DMS79 treated with DMSO at 0.1 percent for 48 hours (cell line): ENCODE measurements at regions not wholly inside any gene's neighbourhood (a gene's known extent, or its start where the extent isn't known, plus 50 kb on each side); places are given as distances from the start of the nearest gene placed in this dataset.
A peak's percentile ranks its signal among the peaks of the same experiment; 100 is the strongest.

ENCODE experiments used
- DNase-seq: peaks from one replicate; lab custom pipeline; 2025; lab: John Stamatoyannopoulos, UW

- DNase-seq: no peak
These were observed 611.6 kb upstream of the CADM1 start for GRCh38 chr11:116115801-116116200.

- no peak for DNase-seq
These were observed 610.0 kb upstream of the CADM1 start for GRCh38 chr11:116114198-116114651.

- no peak for DNase-seq
These were observed 608.1 kb upstream of the CADM1 start for GRCh38 chr11:116112087-116112935.

GRCh38 chr11:116111546-116111945 lies 607.3 kb upstream of the CADM1 start:
- DNase-seq: no peak

DNA sequence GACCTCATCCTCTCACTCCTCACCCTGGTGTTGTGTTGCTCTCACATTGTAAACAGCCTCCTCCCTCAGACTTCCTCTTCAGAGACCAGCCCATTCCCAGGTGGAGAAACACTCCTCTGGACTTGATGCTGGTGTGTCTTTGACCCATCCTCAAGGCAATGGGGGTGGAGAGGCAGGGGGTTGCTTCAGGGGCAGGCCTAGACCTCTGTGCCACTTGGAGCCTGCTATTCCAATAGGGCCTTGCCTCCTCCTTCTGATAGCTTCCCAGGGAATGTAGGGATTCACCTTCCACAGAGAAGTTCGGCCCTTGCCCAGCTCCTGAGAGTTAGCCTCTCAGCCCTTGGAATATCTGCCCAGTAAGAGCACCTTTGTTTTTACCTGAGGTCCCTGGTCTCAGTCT lies 606.6 kb upstream of the CADM1 start:
- DNase-seq: no peak

GRCh38 chr11:116110356-116110755 lies 606.1 kb upstream of the CADM1 start:
- DNase-seq: no peak

- DNase-seq: peak; percentile 19
These were observed 605.0 kb upstream of the CADM1 start for GRCh38 chr11:116109228-116109627.

- DNase-seq: no peak
These were observed 603.9 kb upstream of the CADM1 start for GRCh38 chr11:116108161-116108560.

- DNase-seq: no peak
These were observed 603.0 kb upstream of the CADM1 start for GRCh38 chr11:116107229-116107628.

DNA sequence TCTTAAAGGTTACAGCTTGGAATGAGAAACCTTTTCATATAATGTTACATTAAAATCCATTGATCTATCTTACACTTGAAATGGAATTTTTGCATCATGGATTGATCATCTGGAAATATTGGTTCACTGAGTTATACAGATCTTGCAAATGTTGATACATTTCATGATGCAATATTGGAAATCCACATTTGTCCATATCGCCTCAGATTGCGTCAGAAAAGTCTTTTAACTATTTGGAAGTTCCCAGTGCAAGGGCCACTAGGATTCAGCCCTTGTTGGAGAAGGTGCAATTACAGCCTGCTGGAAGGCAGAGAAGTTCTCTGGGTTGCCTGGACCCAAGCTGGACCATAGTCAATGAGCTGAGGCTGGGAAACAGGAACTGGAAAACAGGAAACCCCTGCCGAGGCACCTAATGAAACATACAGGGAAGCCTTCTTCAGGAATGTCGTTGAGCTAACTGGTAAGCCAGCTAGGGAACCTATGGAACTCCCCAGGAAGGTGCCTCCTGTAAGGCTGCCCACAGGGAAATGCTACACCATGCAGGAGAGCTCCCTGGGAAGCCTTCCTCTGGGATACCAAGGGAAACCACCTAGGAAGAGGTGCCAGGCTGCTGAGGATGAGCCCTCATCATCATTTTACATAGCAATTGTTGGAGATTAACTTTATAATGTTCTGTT lies 600.4 kb upstream of the CADM1 start:
- DNase-seq: no peak

DNA sequence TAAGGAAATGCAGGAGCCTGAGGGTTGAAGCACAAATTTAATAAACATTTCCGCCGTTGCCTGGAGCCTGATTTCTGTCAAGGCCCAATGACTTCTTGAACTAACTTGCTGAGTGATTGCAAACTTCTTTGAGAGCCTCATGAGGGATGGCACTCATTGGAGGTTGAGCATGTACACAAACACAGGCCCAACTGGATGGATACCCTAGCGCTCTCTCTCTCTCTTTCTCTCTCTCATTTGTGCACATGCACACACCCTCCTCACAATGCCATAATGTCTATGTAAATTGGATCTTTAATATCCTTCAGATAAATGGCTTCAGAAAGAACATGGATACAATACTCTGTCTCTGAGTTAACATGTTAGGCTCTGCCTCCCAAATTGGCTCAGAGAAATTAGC lies 597.7 kb upstream of the CADM1 start:
- DNase-seq: no peak

DNA sequence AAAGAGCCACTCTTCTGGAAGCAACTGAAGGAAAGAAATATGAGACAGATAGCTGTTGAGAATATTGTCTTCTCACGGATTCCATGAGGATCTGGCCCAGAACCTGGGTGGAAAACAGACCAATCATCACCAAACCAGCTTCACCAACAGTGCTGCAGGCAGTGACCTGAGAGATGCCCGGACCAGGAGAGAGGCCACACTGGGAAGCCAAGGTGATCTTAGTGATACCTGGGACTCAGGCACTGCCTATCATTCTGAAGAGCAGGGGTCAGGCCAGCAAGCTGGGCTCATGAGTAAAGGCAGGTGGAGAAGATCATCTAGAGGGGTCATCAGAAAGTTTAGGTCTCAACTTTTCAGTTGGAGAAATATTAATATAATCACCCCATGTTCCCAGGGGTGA lies 595.8 kb upstream of the CADM1 start:
- DNase-seq: no peak

DNA sequence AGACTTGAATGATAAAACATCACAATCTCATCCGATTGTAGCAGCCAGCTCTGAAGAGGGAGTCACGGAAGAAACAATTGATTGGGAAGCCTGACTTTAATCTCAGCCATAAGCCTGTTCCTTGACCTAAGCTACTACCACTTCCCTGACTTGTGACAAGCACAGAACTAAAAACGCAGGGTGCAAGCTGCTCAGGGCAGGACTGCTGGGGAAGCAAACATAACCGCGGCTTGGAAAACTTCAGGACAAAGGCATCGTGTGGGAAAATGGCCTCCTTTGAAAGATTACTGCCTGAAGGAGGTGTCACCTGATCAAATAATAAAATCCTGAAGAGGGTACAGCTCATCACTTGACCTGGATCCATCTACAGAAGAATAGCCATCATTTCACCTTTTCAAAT lies 595.3 kb upstream of the CADM1 start:
- DNase-seq: no peak

GRCh38 chr11:116096272-116096995 lies 592.2 kb upstream of the CADM1 start:
- DNase-seq: no peak

- no peak for DNase-seq
These were observed 589.5 kb upstream of the CADM1 start for GRCh38 chr11:116093481-116094270.

DNA sequence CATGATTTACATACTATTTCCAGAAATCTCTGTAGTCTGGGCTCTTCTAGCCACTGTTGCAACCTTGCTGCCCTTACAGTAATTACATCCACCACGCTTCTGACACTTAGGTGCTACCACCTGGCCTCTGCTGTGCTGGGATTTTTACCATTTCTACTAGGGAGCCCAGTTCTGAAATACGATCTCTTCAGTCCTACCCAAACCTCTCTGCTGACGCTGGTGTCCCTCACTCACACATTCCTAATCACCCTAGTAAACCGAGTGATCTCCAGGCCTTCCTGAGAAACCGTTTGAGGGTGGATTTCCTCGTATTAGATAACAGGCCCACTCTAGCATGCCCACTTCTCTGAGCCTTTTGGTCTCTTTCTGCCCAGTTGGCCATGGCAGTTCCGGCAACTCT lies 588.9 kb upstream of the CADM1 start:
- no peak for DNase-seq

DNA sequence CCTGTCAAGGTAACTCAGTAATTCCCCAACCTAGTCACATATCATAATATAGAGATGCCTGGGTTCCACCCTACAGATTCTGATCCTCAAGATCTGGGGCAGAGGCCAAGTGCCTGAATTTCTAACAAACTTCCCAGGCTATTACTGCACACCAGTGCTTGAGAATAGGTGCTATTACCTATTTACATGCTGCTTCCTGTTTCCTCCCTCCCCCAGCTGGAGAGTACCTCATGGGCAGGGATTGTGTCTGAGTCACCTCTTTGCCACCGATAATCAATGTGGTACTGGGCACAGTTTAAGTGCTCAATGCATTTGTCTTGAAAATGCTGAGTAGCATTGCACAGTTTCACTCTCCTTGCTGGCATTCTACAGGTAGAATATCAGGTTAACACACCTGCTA lies 582.2 kb upstream of the CADM1 start:
- no peak for DNase-seq

DNA sequence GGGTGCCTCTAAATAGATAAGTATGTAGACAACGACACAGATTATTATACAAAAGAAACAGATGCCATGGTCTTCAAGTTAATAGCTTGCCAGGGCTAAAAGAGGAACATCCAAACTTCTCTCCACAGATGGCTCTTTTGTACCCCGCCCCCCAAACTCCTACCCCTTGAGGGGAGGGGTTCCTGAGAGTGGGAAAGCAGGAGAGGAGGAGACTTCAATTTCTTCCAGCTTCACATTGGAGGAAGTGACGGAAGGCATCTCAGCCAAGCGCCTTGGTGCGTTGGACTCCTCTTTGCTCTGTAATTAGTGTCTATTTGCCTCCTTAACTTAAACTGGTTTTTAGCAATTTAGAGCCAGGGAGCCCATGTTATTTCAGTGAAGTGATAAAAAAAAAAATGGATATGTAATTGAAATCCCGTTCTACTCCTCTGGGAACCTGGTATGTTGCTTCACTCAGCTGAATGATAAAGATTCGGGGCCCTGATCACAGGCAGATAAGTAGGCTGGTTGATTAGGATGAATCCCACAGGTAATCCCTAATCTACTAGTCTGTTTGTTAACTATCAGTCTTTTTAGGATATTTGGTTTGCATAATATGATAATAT lies 580.9 kb upstream of the CADM1 start:
- no peak for DNase-seq

DNA sequence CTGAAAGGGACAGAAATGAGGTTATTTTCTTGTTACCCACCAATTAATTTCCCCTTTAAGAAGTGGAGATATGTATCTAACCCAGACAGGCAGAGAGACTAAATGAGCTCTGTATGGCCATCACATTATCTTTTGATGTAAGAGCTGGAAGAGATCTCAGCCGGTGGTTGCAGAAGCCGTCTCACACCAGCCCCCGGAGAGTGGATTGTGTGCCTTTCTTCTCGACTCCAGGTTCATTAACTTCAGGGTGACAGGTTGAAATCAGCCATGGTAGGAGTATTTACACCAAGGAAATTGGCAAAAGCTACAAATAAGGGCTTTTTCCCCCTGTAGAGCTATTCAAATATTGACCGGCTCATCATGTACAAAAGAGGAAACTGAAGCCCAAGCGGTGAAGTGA lies 580.3 kb upstream of the CADM1 start:
- DNase-seq: no peak

- DNase-seq: no peak
These were observed 578.0 kb upstream of the CADM1 start for GRCh38 chr11:116082256-116082655.

DNA sequence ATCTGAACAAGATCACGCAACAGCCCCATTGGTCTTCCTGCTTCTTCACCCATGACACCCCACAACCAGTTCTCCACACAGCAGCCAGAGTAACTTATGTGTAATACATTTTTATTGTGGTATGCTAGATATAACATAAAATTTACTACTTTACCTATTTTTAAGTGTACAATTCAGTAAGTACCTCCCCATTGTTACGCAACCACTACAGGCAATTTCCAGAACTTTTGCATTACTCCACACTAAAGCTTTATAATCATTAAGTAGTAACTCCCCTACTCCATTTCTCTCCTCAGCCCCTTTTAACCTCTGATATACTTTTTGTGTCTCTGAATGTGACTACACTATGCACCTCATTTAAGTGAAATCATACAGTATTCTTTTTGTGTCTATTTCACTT lies 575.4 kb upstream of the CADM1 start:
- no peak for DNase-seq
